GM23338 (cell line): ENCODE measurements at regions not wholly inside any gene's neighbourhood (a gene's known extent, or its start where the extent isn't known, plus 50 kb on each side); places are given as distances from the start of the nearest gene placed in this dataset.

Source experiments
- ATAC-seq: fragments of 200-7000 bp; cut with Tn5 transposase; 3 replicates; pipeline ENCODE4 v1.9.1; 2020
- DNase-seq: peaks from one replicate; pipeline ENCODE4 v3.0.0-alpha.2; 2015; ENCODE audit warnings: low spot score
- H2AFZ ChIP-seq: fragments of 200-600 bp; sonication (generic); 2 replicates; pipeline ENCODE4 v1.8.0; 2016; ENCODE audit warnings: antibody characterized with exemption, mild to moderate bottlenecking, moderate library complexity
- H3F3A ChIP-seq: fragments of 200-600 bp; sonication (generic); replicated peaks from 2 replicates; pipeline ENCODE4 v1.8.0; 2017; ENCODE audit warnings: antibody characterized with exemption, mixed run types, low read depth
- H3K27ac ChIP-seq: fragments of 200-600 bp; sonication (generic); 2 replicates; pipeline ENCODE4 v1.6.1; 2016; ENCODE audit warnings: low read depth
- H3K27me3 ChIP-seq: fragments of 200-600 bp; sonication (generic); 2 replicates; pipeline ENCODE4 v1.8.0; 2016; ENCODE audit warnings: mild to moderate bottlenecking, mixed run types, moderate library complexity; ENCODE audit not compliant: insufficient read depth
- H3K36me3 ChIP-seq: fragments of 200-600 bp; sonication (generic); 2 replicates; pipeline ENCODE4 v1.8.0; 2016; ENCODE audit warnings: mild to moderate bottlenecking; ENCODE audit not compliant: insufficient read depth
- H3K4me1 ChIP-seq: fragments of 200-600 bp; sonication (generic); 2 replicates; pipeline ENCODE4 v1.8.0; 2016; ENCODE audit warnings: mild to moderate bottlenecking, moderate library complexity; ENCODE audit not compliant: insufficient read depth
- H3K4me2 ChIP-seq: fragments of 200-600 bp; sonication (generic); 2 replicates; pipeline ENCODE4 v1.7.1; 2017; ENCODE audit warnings: mixed run types
- H3K4me3 ChIP-seq: fragments of 200-600 bp; sonication (generic); 2 replicates; pipeline ENCODE4 v1.6.1; 2016; ENCODE audit warnings: mixed run types
- H3K79me2 ChIP-seq: fragments of 200-600 bp; sonication (generic); replicated peaks from 2 replicates; pipeline ENCODE4 v1.8.0; 2017; ENCODE audit warnings: mild to moderate bottlenecking; ENCODE audit not compliant: insufficient read depth
- H3K9me2 ChIP-seq: fragments of 200-600 bp; sonication (generic); 2 replicates; pipeline ENCODE4 v1.8.0; 2017; ENCODE audit not compliant: insufficient read depth
- H4K20me1 ChIP-seq: fragments of 200-600 bp; sonication (generic); replicated peaks from 2 replicates; pipeline ENCODE4 v1.8.0; 2017; ENCODE audit warnings: mild to moderate bottlenecking; ENCODE audit not compliant: insufficient read depth
- H3K27ac Mint-ChIP-seq: 2 replicates; pipeline ENCODE4 v1.8.0; 2020; ENCODE audit warnings: inconsistent platforms, mild to moderate bottlenecking, moderate library complexity, mixed read lengths
- H3K27me3 Mint-ChIP-seq: 3 replicates; pipeline ENCODE4 v1.8.0; 2022; ENCODE audit warnings: low read depth, mild to moderate bottlenecking, moderate library complexity, mixed read lengths, inconsistent platforms; ENCODE audit not compliant: insufficient read depth, poor library complexity
- H3K36me3 Mint-ChIP-seq: 3 replicates; pipeline ENCODE4 v1.8.0; 2021; ENCODE audit warnings: low read depth, mild to moderate bottlenecking, inconsistent platforms, moderate library complexity, mixed read lengths
- H3K4me1 Mint-ChIP-seq: 3 replicates; pipeline ENCODE4 v1.8.0; 2020; ENCODE audit warnings: mild to moderate bottlenecking, inconsistent platforms, mixed read lengths
- H3K4me3 Mint-ChIP-seq: 3 replicates; pipeline ENCODE4 v1.8.0; 2021; ENCODE audit warnings: moderate library complexity, mild to moderate bottlenecking, inconsistent platforms, mixed read lengths
- H3K9me3 Mint-ChIP-seq: 3 replicates; pipeline ENCODE4 v1.8.0; 2020; ENCODE audit warnings: moderate library complexity, mild to moderate bottlenecking, inconsistent platforms, mixed read lengths
- EZH2 ChIP-seq: fragments of 200-600 bp; sonication (generic); IDR thresholded peaks from one replicate; pipeline ENCODE4 v1.8.0; 2017; ENCODE audit warnings: antibody characterized with exemption, mild to moderate bottlenecking, low read depth; ENCODE audit not compliant: unreplicated experiment
- EZH2phosphoT487 ChIP-seq: fragments of 200-600 bp; sonication (generic); IDR thresholded peaks from one replicate; pipeline ENCODE4 v1.8.1; 2018; ENCODE audit warnings: antibody characterized with exemption; ENCODE audit not compliant: unreplicated experiment
- JUNB ChIP-seq: IDR thresholded peaks from one replicate; pipeline ENCODE4 v1.6.1; 2016; ENCODE audit warnings: antibody characterized with exemption; ENCODE audit not compliant: unreplicated experiment
- NANOG ChIP-seq: IDR thresholded peaks from 2 replicates; pipeline ENCODE4 v1.6.1; 2016; ENCODE audit warnings: antibody characterized with exemption, borderline replicate concordance
- ZNF114 ChIP-seq: fragments of 250-450 bp; sonication (Bioruptor Pico); IDR thresholded peaks from 2 replicates; pipeline ENCODE4 v1.5.0; 2020; ENCODE audit warnings: mild to moderate bottlenecking, moderate library complexity
- ZNF331 ChIP-seq: fragments of 250-450 bp; sonication (Bioruptor Pico); IDR thresholded peaks from 2 replicates; pipeline ENCODE4 v1.5.0; 2020; ENCODE audit warnings: low read depth, mild to moderate bottlenecking, moderate library complexity
- TF ChIP-seq, protein P1 (sequence below): IDR thresholded peaks from 2 replicates; pipeline ENCODE4 v1.6.1; 2016; ENCODE audit warnings: antibody characterized with exemption
- TF ChIP-seq, protein P2 (sequence below): IDR thresholded peaks from one replicate; pipeline ENCODE4 v1.6.1; 2018; ENCODE audit warnings: antibody characterized with exemption; ENCODE audit not compliant: unreplicated experiment
- TF ChIP-seq, protein P3 (sequence below): fragments of 250-450 bp; sonication (Bioruptor Pico); IDR thresholded peaks from 2 replicates; pipeline ENCODE4 v1.5.0; 2020; ENCODE audit warnings: mild to moderate bottlenecking, moderate library complexity

DNA sequence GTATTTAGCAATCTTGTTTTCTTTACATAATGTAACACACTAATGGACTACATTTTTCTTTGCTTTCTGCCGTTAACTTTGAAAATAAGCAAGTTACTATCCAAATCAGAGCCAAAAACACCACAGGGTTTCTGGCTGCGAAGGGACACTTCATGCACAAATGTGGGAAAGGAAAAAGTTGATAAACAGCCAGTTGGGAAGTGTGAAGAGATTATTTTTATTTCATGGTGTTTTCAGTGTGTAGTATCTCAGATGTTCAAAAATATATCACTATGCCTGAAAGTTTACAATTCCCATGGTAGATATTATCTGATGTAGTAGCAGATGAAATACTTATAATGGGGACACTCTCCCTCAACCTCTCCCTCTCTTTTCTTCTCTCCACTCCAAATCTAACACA, 135.3 kb downstream of the CETN3 start (continued):
- TF ChIP-seq, protein P1, sequence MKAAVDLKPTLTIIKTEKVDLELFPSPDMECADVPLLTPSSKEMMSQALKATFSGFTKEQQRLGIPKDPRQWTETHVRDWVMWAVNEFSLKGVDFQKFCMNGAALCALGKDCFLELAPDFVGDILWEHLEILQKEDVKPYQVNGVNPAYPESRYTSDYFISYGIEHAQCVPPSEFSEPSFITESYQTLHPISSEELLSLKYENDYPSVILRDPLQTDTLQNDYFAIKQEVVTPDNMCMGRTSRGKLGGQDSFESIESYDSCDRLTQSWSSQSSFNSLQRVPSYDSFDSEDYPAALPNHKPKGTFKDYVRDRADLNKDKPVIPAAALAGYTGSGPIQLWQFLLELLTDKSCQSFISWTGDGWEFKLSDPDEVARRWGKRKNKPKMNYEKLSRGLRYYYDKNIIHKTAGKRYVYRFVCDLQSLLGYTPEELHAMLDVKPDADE, result no peak
- TF ChIP-seq EZH2phosphoT487, result no peak

DNA sequence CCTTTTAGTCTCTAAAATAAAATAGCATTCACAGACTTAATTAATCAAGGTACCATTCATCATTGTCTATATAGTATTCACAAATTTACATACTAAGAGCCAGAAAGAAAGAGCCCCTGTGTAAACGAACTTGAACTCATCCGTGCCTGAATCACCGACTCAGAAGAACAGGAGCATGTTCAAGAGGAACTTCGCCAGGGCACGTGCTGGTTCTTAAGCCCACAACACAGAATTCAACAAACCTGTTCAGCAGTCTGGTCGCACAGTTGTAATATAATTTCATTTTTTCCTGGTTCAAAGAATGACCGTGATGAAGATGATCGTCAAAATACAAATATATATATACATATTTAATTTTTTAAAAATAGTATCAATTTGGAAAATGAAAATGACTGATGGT, 141.9 kb downstream of the CETN3 start:
- H3K79me2 ChIP-seq, result no peaks in the 10 kb centered on the region
- no peaks in the 10 kb centered on the region for H3K9me2 ChIP-seq
- no peaks in the 10 kb centered on the region for H3K36me3 ChIP-seq
- TF ChIP-seq, protein P1, result no peak
- TF ChIP-seq NANOG (no peak), JUNB (no peak), ZNF331 (no peak), EZH2phosphoT487 (no peak), EZH2 (no peak)
- H3K4me3 Mint-ChIP-seq, result no peak overlapping the region
- 0 out of 2 replicates have a peak, but pooled peaks cover 8% of the 10 kb centered on the region for H3K4me1 ChIP-seq
- H3K4me1 Mint-ChIP-seq, result peaks cover 10% of the 10 kb centered on the region; the same call in 2 of the 3 replicates
- peaks cover 1% of the 10 kb centered on the region for H3K27me3 Mint-ChIP-seq
- no peak overlapping the region for H3K27ac Mint-ChIP-seq
- no peak overlapping the region for H3K4me3 ChIP-seq
- H3K4me2 ChIP-seq, result no peak overlapping the region
- H3K27ac ChIP-seq, result no peak overlapping the region
- no peaks in the 10 kb centered on the region for H4K20me1 ChIP-seq
- H3F3A ChIP-seq, result no peaks in the 10 kb centered on the region
- H3K9me3 Mint-ChIP-seq, result no peaks in the 10 kb centered on the region
- DNase-seq, result no peak
- no peaks in the 10 kb centered on the region for H3K36me3 Mint-ChIP-seq
- no peaks in the 10 kb centered on the region for H3K27me3 ChIP-seq
- no peak overlapping the region for H2AFZ ChIP-seq
- ATAC-seq, result no peak

DNA sequence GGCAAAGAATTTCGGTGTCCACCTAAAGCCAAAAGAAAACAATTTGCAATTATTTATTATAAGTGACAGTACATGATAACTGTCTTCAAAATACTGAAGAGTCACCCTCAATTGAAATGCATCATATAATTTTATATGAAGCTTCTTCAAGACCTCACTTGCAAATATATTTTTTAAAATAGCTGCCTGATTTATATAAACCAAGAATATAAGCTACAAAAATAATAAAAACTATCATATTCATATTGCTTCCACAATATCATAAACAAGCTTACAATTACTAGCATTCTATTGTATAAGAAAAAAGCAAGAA, 144.1 kb downstream of the CETN3 start:
- no peak overlapping the region for H3K4me3 ChIP-seq
- 0 out of 2 replicates have a peak, but pooled peaks cover 8% of the 10 kb centered on the region for H3K4me1 ChIP-seq
- no peaks in the 10 kb centered on the region for H3K27me3 Mint-ChIP-seq
- H3K27ac Mint-ChIP-seq, result no peak overlapping the region
- H3K36me3 ChIP-seq, result no peaks in the 10 kb centered on the region
- no peaks in the 10 kb centered on the region for H3K36me3 Mint-ChIP-seq
- no peak overlapping the region for H2AFZ ChIP-seq
- ATAC-seq (no peak), DNase-seq (no peak)
- H3K9me3 Mint-ChIP-seq, result no peaks in the 10 kb centered on the region
- H3K4me1 Mint-ChIP-seq, result peaks cover 10% of the 10 kb centered on the region; the same call in 2 of the 3 replicates
- no peaks in the 10 kb centered on the region for H3K9me2 ChIP-seq
- no peaks in the 10 kb centered on the region for H3K27me3 ChIP-seq
- H3F3A ChIP-seq, result no peaks in the 10 kb centered on the region
- no peak overlapping the region for H3K4me2 ChIP-seq
- no peaks in the 10 kb centered on the region for H3K79me2 ChIP-seq
- H3K4me3 Mint-ChIP-seq, result no peak overlapping the region
- H4K20me1 ChIP-seq, result no peaks in the 10 kb centered on the region
- no peak overlapping the region for H3K27ac ChIP-seq
- TF ChIP-seq ZNF331 (no peak), ZNF114 (CRISPR knock-in tag) (no peak)
- TF ChIP-seq, protein P2, sequence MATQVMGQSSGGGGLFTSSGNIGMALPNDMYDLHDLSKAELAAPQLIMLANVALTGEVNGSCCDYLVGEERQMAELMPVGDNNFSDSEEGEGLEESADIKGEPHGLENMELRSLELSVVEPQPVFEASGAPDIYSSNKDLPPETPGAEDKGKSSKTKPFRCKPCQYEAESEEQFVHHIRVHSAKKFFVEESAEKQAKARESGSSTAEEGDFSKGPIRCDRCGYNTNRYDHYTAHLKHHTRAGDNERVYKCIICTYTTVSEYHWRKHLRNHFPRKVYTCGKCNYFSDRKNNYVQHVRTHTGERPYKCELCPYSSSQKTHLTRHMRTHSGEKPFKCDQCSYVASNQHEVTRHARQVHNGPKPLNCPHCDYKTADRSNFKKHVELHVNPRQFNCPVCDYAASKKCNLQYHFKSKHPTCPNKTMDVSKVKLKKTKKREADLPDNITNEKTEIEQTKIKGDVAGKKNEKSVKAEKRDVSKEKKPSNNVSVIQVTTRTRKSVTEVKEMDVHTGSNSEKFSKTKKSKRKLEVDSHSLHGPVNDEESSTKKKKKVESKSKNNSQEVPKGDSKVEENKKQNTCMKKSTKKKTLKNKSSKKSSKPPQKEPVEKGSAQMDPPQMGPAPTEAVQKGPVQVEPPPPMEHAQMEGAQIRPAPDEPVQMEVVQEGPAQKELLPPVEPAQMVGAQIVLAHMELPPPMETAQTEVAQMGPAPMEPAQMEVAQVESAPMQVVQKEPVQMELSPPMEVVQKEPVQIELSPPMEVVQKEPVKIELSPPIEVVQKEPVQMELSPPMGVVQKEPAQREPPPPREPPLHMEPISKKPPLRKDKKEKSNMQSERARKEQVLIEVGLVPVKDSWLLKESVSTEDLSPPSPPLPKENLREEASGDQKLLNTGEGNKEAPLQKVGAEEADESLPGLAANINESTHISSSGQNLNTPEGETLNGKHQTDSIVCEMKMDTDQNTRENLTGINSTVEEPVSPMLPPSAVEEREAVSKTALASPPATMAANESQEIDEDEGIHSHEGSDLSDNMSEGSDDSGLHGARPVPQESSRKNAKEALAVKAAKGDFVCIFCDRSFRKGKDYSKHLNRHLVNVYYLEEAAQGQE, result no peak
- TF ChIP-seq, protein P3, sequence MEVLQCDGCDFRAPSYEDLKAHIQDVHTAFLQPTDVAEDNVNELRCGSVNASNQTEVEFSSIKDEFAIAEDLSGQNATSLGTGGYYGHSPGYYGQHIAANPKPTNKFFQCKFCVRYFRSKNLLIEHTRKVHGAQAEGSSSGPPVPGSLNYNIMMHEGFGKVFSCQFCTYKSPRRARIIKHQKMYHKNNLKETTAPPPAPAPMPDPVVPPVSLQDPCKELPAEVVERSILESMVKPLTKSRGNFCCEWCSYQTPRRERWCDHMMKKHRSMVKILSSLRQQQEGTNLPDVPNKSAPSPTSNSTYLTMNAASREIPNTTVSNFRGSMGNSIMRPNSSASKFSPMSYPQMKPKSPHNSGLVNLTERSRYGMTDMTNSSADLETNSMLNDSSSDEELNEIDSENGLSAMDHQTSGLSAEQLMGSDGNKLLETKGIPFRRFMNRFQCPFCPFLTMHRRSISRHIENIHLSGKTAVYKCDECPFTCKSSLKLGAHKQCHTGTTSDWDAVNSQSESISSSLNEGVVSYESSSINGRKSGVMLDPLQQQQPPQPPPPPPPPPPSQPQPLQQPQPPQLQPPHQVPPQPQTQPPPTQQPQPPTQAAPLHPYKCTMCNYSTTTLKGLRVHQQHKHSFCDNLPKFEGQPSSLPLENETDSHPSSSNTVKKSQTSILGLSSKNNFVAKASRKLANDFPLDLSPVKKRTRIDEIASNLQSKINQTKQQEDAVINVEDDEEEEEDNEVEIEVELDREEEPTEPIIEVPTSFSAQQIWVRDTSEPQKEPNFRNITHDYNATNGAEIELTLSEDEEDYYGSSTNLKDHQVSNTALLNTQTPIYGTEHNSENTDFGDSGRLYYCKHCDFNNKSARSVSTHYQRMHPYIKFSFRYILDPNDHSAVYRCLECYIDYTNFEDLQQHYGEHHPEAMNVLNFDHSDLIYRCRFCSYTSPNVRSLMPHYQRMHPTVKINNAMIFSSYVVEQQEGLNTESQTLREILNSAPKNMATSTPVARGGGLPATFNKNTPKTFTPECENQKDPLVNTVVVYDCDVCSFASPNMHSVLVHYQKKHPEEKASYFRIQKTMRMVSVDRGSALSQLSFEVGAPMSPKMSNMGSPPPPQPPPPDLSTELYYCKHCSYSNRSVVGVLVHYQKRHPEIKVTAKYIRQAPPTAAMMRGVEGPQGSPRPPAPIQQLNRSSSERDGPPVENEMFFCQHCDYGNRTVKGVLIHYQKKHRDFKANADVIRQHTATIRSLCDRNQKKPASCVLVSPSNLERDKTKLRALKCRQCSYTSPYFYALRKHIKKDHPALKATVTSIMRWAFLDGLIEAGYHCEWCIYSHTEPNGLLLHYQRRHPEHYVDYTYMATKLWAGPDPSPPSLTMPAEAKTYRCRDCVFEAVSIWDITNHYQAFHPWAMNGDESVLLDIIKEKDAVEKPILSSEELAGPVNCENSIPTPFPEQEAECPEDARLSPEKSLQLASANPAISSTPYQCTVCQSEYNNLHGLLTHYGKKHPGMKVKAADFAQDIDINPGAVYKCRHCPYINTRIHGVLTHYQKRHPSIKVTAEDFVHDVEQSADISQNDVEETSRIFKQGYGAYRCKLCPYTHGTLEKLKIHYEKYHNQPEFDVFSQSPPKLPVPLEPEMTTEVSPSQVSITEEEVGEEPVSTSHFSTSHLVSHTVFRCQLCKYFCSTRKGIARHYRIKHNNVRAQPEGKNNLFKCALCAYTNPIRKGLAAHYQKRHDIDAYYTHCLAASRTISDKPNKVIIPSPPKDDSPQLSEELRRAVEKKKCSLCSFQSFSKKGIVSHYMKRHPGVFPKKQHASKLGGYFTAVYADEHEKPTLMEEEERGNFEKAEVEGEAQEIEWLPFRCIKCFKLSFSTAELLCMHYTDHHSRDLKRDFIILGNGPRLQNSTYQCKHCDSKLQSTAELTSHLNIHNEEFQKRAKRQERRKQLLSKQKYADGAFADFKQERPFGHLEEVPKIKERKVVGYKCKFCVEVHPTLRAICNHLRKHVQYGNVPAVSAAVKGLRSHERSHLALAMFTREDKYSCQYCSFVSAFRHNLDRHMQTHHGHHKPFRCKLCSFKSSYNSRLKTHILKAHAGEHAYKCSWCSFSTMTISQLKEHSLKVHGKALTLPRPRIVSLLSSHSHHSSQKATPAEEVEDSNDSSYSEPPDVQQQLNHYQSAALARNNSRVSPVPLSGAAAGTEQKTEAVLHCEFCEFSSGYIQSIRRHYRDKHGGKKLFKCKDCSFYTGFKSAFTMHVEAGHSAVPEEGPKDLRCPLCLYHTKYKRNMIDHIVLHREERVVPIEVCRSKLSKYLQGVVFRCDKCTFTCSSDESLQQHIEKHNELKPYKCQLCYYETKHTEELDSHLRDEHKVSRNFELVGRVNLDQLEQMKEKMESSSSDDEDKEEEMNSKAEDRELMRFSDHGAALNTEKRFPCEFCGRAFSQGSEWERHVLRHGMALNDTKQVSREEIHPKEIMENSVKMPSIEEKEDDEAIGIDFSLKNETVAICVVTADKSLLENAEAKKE (CRISPR knock-in tag), result no peak
